HCT116 (cell line): ENCODE measurements at regions not wholly inside any gene's neighbourhood (a gene's known extent, or its start where the extent isn't known, plus 50 kb on each side); places are given as distances from the start of the nearest gene placed in this dataset.

ENCODE experiments used
- ATAC-seq: fragments of 200-7000 bp; cut with Tn5 transposase; 2 replicates; pipeline ENCODE4 v1.9.1; 2020; ENCODE audit warnings: mild to moderate bottlenecking, moderate library complexity
- BruUV-seq: library from RNA; stranded (reverse); fragments of 400-500 nt; replicated peaks from 2 replicates; lab custom pipeline; 2021; lab: Mats Ljungman, UMichigan
- CTCF ChIA-PET: fragments of 300-600 bp; sonication (Branson Sonifier 250); formaldehyde crosslinking; loops from one replicate; lab custom pipeline; 2021; ENCODE audit warnings: antibody characterized with exemption; lab: Charles Lee
- POLR2A ChIA-PET: fragments of 300-600, 350-600 bp; sonication (Branson Sonifier 250); formaldehyde crosslinking; loops from one replicate; lab custom pipeline; 2021; ENCODE audit warnings: antibody characterized with exemption; lab: Charles Lee
- RAD21 ChIA-PET, 2 experiments: fragments of 300-600 bp; sonication (Branson Sonifier 250); formaldehyde crosslinking; loops; one replicate each; lab custom pipeline; 2023; ENCODE audit warnings: low total read pairs in 2 of 2; ENCODE audit not compliant: uncharacterized antibody in 2 of 2, unreplicated experiment in 2 of 2, low non-redundant PET in 1 of 2; lab: Charles Lee
- DNase-seq: peaks from one replicate; pipeline ENCODE4 v3.0.0-alpha.2; 2010; ENCODE audit warnings: low read depth, low spot score
- H2AFZ ChIP-seq: fragments of 200-600 bp; shearing (Covaris generic), sonication (generic); 2 replicates; pipeline ENCODE4 v1.6.1; 2017; ENCODE audit warnings: low read depth, mixed run types, mixed read lengths, antibody characterized with exemption, low read length; ENCODE audit not compliant: poor library complexity, severe bottlenecking
- H3K27ac ChIP-seq: 2 replicates; pipeline ENCODE4 v1.5.1; 2012; ENCODE audit warnings: low read depth, low read length
- H3K27me3 ChIP-seq: fragments of 200-600 bp; sonication (generic); 2 replicates; pipeline ENCODE4 v1.6.1; 2016; ENCODE audit warnings: mixed run types, low read length, mixed read lengths; ENCODE audit not compliant: insufficient read depth
- H3K36me3 ChIP-seq, 2 experiments: fragments of 200-500 bp in 1 of 2; fragments of 200-600 bp in 1 of 2; sonication (Bioruptor generic) in 1 of 2; sonication (generic) in 1 of 2; 2 replicates each; pipeline versions ENCODE4 v1.5.1 to v1.6.1; 2014 to 2016; ENCODE audit warnings: low read length in 2 of 2, inconsistent platforms in 1 of 2, mixed read lengths in 1 of 2, mixed run types in 1 of 2; ENCODE audit not compliant: insufficient read depth in 2 of 2, control insufficient read depth in 1 of 2
- H3K4me1 ChIP-seq, 2 experiments: fragments of 200-600 bp in 1 of 2; sonication (generic) in 1 of 2; 2 replicates each; pipeline versions ENCODE4 v1.5.1 to v1.6.1; 2012 to 2017; ENCODE audit warnings: low read length in 2 of 2, inconsistent platforms in 1 of 2, mild to moderate bottlenecking in 1 of 2, mixed read lengths in 1 of 2, mixed run types in 1 of 2, moderate library complexity in 1 of 2; ENCODE audit not compliant: insufficient read depth in 2 of 2, control insufficient read depth in 1 of 2
- H3K4me2 ChIP-seq: fragments of 200-600 bp; sonication (generic); 2 replicates; pipeline ENCODE4 v1.6.1; 2017; ENCODE audit warnings: mixed run types, low read length, mixed read lengths
- H3K4me3 ChIP-seq, 2 experiments: fragments of 200-600 bp in 1 of 2; sonication (generic) in 1 of 2; replicated peaks in 1 of 2; 2 replicates each; pipeline ENCODE4 v1.5.1; 2011 to 2016; ENCODE audit warnings: low read length in 2 of 2, control low read depth in 1 of 2, low read depth in 1 of 2, mild to moderate bottlenecking in 1 of 2, mixed read lengths in 1 of 2, mixed run types in 1 of 2
- H3K79me2 ChIP-seq: fragments of 200-600 bp; sonication (generic); 2 replicates; pipeline ENCODE4 v1.6.1; 2017; ENCODE audit warnings: mild to moderate bottlenecking, mixed run types, low read length, moderate library complexity, mixed read lengths; ENCODE audit not compliant: insufficient read depth
- H3K9ac ChIP-seq: fragments of 200-600 bp; sonication (generic); 2 replicates; pipeline ENCODE4 v1.6.1; 2016; ENCODE audit warnings: low read length, mixed read lengths
- H3K9me2 ChIP-seq: fragments of 200-600 bp; sonication (generic), shearing (Covaris generic); 2 replicates; pipeline ENCODE4 v1.6.1; 2017; ENCODE audit warnings: mixed run types, mild to moderate bottlenecking, moderate library complexity; ENCODE audit not compliant: insufficient read depth
- H3K9me3 ChIP-seq, 2 experiments: fragments of 200-500 bp in 1 of 2; fragments of 200-600 bp in 1 of 2; sonication (Bioruptor generic) in 1 of 2; sonication (generic) in 1 of 2; 2 replicates each; pipeline ENCODE4 v1.6.1; 2014 to 2017; ENCODE audit warnings: low read length in 2 of 2, mixed read lengths in 2 of 2, inconsistent platforms in 1 of 2, low read depth in 1 of 2, mild to moderate bottlenecking in 1 of 2, mixed run types in 1 of 2, moderate library complexity in 1 of 2; ENCODE audit not compliant: control insufficient read depth in 1 of 2, insufficient read depth in 1 of 2
- H4K20me1 ChIP-seq: fragments of 200-600 bp; sonication (generic), shearing (Covaris generic); 2 replicates; pipeline ENCODE4 v1.6.1; 2017; ENCODE audit warnings: mixed run types, mild to moderate bottlenecking, moderate library complexity; ENCODE audit not compliant: insufficient read depth
- CTCF ChIP-seq, 3 experiments: fragments of 200-600 bp in 1 of 3; sonication (generic) in 1 of 3; IDR thresholded peaks in 2 of 3; conservative IDR thresholded peaks in 1 of 3; 2 replicates each; pipeline ENCODE4 v1.5.1; 2012 to 2017; ENCODE audit warnings: low read depth in 2 of 3, low read length in 2 of 3, antibody characterized with exemption in 1 of 3, borderline replicate concordance in 1 of 3, control low read depth in 1 of 3, mild to moderate bottlenecking in 1 of 3, mixed read lengths in 1 of 3, mixed run types in 1 of 3, moderate library complexity in 1 of 3; ENCODE audit not compliant: insufficient read depth in 1 of 3
- EZH2phosphoT487 ChIP-seq: fragments of 200-600 bp; IDR thresholded peaks from 2 replicates; pipeline ENCODE4 v1.6.1; 2018; ENCODE audit warnings: antibody characterized with exemption, borderline replicate concordance
- FOSL1 ChIP-seq: IDR thresholded peaks from 2 replicates; pipeline ENCODE4 v1.6.1; 2012; ENCODE audit warnings: low read depth
- JUND ChIP-seq: IDR thresholded peaks from 2 replicates; pipeline ENCODE4 v1.6.1; 2012
- MAX ChIP-seq: IDR thresholded peaks from 2 replicates; pipeline ENCODE4 v1.6.1; 2012
- POLR2AphosphoS5 ChIP-seq: IDR thresholded peaks from 2 replicates; pipeline ENCODE4 v1.6.1; 2011; ENCODE audit warnings: mild to moderate bottlenecking, low read depth, low read length, moderate library complexity
- SIN3A ChIP-seq: IDR thresholded peaks from 2 replicates; pipeline ENCODE4 v1.6.1; 2012; ENCODE audit warnings: low read depth
- SRF ChIP-seq: IDR thresholded peaks from 2 replicates; pipeline ENCODE4 v1.6.1; 2012; ENCODE audit warnings: low read depth
- YY1 ChIP-seq: IDR thresholded peaks from 2 replicates; pipeline ENCODE4 v1.6.1; 2011; ENCODE audit warnings: low read length, low read depth, moderate library complexity, mild to moderate bottlenecking; ENCODE audit not compliant: insufficient replicate concordance; ENCODE audit errors: extremely low read depth
- ZFX ChIP-seq: fragments of 450-650 bp; IDR thresholded peaks from 2 replicates; pipeline ENCODE4 v1.6.1; 2017
- intact Hi-C: fragments of 100-400 bp; cut with micrococcal nuclease; formaldehyde crosslinking; loops from 2 replicates; pipeline ENCODE4 v1.10.0; 2022

- no peak for ATAC-seq
- H3K9me2 ChIP-seq: no peaks in the 10 kb centered on the region
- intact Hi-C loops: no loop called here
- no TSS peak for BruUV-seq
- no peaks in the 10 kb centered on the region for H3K79me2 ChIP-seq
- H3K4me1 ChIP-seq: no peaks in the 10 kb centered on the region
- CTCF ChIA-PET: no interaction called here
- H4K20me1 ChIP-seq: no peaks in the 10 kb centered on the region
- H3K27me3 ChIP-seq: peaks cover 48% of the 10 kb centered on the region
- no peak overlapping the region for H2AFZ ChIP-seq
- H3K4me2 ChIP-seq: no peak overlapping the region
- no peak overlapping the region for H3K4me3 ChIP-seq
- DNase-seq: no peak
- POLR2A ChIA-PET: no interaction called here
- RAD21 ChIA-PET: no interaction called here
- H3K9me3 ChIP-seq: no peaks in the 10 kb centered on the region
- H3K27ac ChIP-seq: no peak overlapping the region
- no peak for TF ChIP-seq MAX
- TF ChIP-seq SIN3A: no peak
- TF ChIP-seq CTCF (IDR thresholded peaks at IDR 0.05 in 2 of 3, conservative IDR thresholded peaks at IDR 0.05 in 1 of 3; ENCODE audit: borderline replicate concordance in 1 of 3, insufficient read depth in 1 of 3, low read depth in 2 of 3, low read length in 2 of 3): no peak
- TF ChIP-seq EZH2phosphoT487: no peak
- TF ChIP-seq YY1: no peak
- TF ChIP-seq, all 23 proteins: peak for 0
- Histone ChIP-seq H3K9ac (no peak overlapping the region), H3K36me3 (no peaks in the 10 kb centered on the region)
Observed at GRCh38 chr1:112144733-112145426, 155.4 kb upstream of the KCND3 start.

GRCh38 chr1:112146201-112146715 lies 156.8 kb upstream of the KCND3 start:
- ChIA-PET POLR2A (no interaction called here), CTCF (no interaction called here), RAD21 (no interaction called here)
- intact Hi-C loops: no loop called here
- no peak for ATAC-seq
- TF ChIP-seq CTCF (IDR thresholded peaks at IDR 0.05 in 2 of 3, conservative IDR thresholded peaks at IDR 0.05 in 1 of 3; ENCODE audit: borderline replicate concordance in 1 of 3, insufficient read depth in 1 of 3, low read depth in 2 of 3, low read length in 2 of 3) (no peak), POLR2AphosphoS5 (no peak), FOSL1 (no peak), JUND (no peak), SRF (no peak), ZFX (no peak)
- Histone ChIP-seq H3K27me3 (peaks cover 39% of the 10 kb centered on the region), H3K4me3 (no peak overlapping the region), H3K4me2 (no peak overlapping the region), H3K9ac (no peak overlapping the region), H2AFZ (no peak overlapping the region), H3K36me3 (no peaks in the 10 kb centered on the region), H3K9me3 (no peaks in the 10 kb centered on the region), H4K20me1 (no peaks in the 10 kb centered on the region), H3K79me2 (no peaks in the 10 kb centered on the region), H3K9me2 (no peaks in the 10 kb centered on the region), H3K27ac (no peak overlapping the region), H3K4me1 (no peaks in the 10 kb centered on the region)
- DNase-seq: no peak
- no TSS peak for BruUV-seq
